Activated CD4-positive, alpha-beta T cell treated with anti-CD3 and anti-CD28 coated beads for 48 hours (primary cell): ENCODE measurements at regions not wholly inside any gene's neighbourhood (a gene's known extent, or its start where the extent isn't known, plus 50 kb on each side); places are given as distances from the start of the nearest gene placed in this dataset.

ENCODE experiments used
- DNase-seq: peaks from one replicate; pipeline ENCODE4 v3.0.0-alpha.2; 2020

GRCh38 chr9:135198144-135198543 lies 110.7 kb downstream of the OLFM1 start:
- no peak for DNase-seq

GRCh38 chr9:135198586-135199285 lies 111.3 kb downstream of the OLFM1 start:
- DNase-seq: no peak

- no peak for DNase-seq
These were observed 112.0 kb downstream of the OLFM1 start for GRCh38 chr9:135199489-135199888.

- DNase-seq: no peak
These were observed 114.2 kb downstream of the OLFM1 start for GRCh38 chr9:135201711-135202110.

- DNase-seq: no peak
These were observed 116.7 kb downstream of the OLFM1 start for GRCh38 chr9:135204177-135204576.

- DNase-seq: no peak
These were observed 121.7 kb downstream of the OLFM1 start for GRCh38 chr9:135209136-135209535.

GRCh38 chr9:135209852-135210251 lies 122.4 kb downstream of the OLFM1 start:
- DNase-seq: no peak

- no peak for DNase-seq
These were observed 123.4 kb downstream of the OLFM1 start for GRCh38 chr9:135210676-135211523.

GRCh38 chr9:135211524-135211890 lies 124.0 kb downstream of the OLFM1 start:
- no peak for DNase-seq

- DNase-seq: no peak
These were observed 125.5 kb downstream of the OLFM1 start for GRCh38 chr9:135212961-135213360.

- DNase-seq: no peak
These were observed 126.1 kb downstream of the OLFM1 start for GRCh38 chr9:135213566-135213965.

- no peak for DNase-seq
These were observed 126.7 kb downstream of the OLFM1 start for GRCh38 chr9:135214054-135214640.

GRCh38 chr9:135214706-135215105 lies 127.2 kb downstream of the OLFM1 start:
- no peak for DNase-seq

- DNase-seq: no peak
These were observed 128.2 kb downstream of the OLFM1 start for GRCh38 chr9:135215571-135216161.

GRCh38 chr9:135216236-135216635 lies 128.8 kb downstream of the OLFM1 start:
- DNase-seq: no peak

GRCh38 chr9:135216791-135217441 lies 129.4 kb downstream of the OLFM1 start:
- no peak for DNase-seq

GRCh38 chr9:135217836-135218235 lies 130.4 kb downstream of the OLFM1 start:
- no peak for DNase-seq

GRCh38 chr9:135218331-135219225 lies 131.1 kb downstream of the OLFM1 start:
- no peak for DNase-seq

- no peak for DNase-seq
These were observed 132.5 kb downstream of the OLFM1 start for GRCh38 chr9:135219676-135220600.
